Activated naive CD4-positive, alpha-beta T cell treated with anti-CD3 and anti-CD28 coated beads for 36 hours (primary cell): ENCODE measurements at regions not wholly inside any gene's neighbourhood (a gene's known extent, or its start where the extent isn't known, plus 50 kb on each side); places are given as distances from the start of the nearest gene placed in this dataset.
A peak's percentile ranks its signal among the peaks of the same experiment; 100 is the strongest.

ENCODE experiments used
- CTCF ChIA-PET: fragments of 350-600 bp; sonication (Branson Sonifier 250); formaldehyde crosslinking; loops from one replicate; lab custom pipeline; 2021; ENCODE audit warnings: antibody characterized with exemption; lab: Charles Lee
- DNase-seq: peaks from one replicate; pipeline ENCODE4 v3.0.0-alpha.2; 2020
- H3K27ac Mint-ChIP-seq: one replicate; pipeline ENCODE4 v1.8.0; 2021; ENCODE audit warnings: mild to moderate bottlenecking, mixed read lengths
- H3K27me3 Mint-ChIP-seq: one replicate; pipeline ENCODE4 v1.8.0; 2021; ENCODE audit warnings: low read depth, mixed read lengths
- H3K36me3 Mint-ChIP-seq: one replicate; pipeline ENCODE4 v1.8.0; 2021; ENCODE audit warnings: low read depth, mixed read lengths
- H3K4me1 Mint-ChIP-seq: one replicate; pipeline ENCODE4 v1.8.0; 2021; ENCODE audit warnings: low read depth, mixed read lengths
- H3K4me3 Mint-ChIP-seq: one replicate; pipeline ENCODE4 v1.8.0; 2021; ENCODE audit warnings: mild to moderate bottlenecking, moderate library complexity, mixed read lengths
- H3K9me3 Mint-ChIP-seq: one replicate; pipeline ENCODE4 v1.8.0; 2021; ENCODE audit warnings: mixed read lengths
- intact Hi-C: fragments of 100-400 bp; cut with micrococcal nuclease; formaldehyde crosslinking; loops from one replicate; pipeline ENCODE4 v1.15.1; 2023

- no peaks in the 10 kb centered on the region for H3K36me3 Mint-ChIP-seq
- CTCF ChIA-PET: no interaction called here
- no peak overlapping the region for H3K4me3 Mint-ChIP-seq
- no peak for DNase-seq
- H3K27ac Mint-ChIP-seq: no peak overlapping the region
- intact Hi-C loops: no loop called here
- no peaks in the 10 kb centered on the region for H3K27me3 Mint-ChIP-seq
- H3K9me3 Mint-ChIP-seq: peaks cover 4% of the 10 kb centered on the region
- peaks cover 7% of the 10 kb centered on the region for H3K4me1 Mint-ChIP-seq
Measured at GRCh38 chrX:39551762-39552161, 546.0 kb downstream of the BCOR start.

GRCh38 chrX:39555431-39555830 lies 542.3 kb downstream of the BCOR start:
- DNase-seq: no peak
- no peaks in the 10 kb centered on the region for H3K9me3 Mint-ChIP-seq
- H3K36me3 Mint-ChIP-seq: no peaks in the 10 kb centered on the region
- no peaks in the 10 kb centered on the region for H3K27me3 Mint-ChIP-seq
- H3K4me1 Mint-ChIP-seq: peaks cover 7% of the 10 kb centered on the region
- CTCF ChIA-PET: no interaction called here
- intact Hi-C loops: no loop called here
- no peak overlapping the region for H3K27ac Mint-ChIP-seq
- H3K4me3 Mint-ChIP-seq: no peak overlapping the region

- Mint-ChIP-seq H3K27me3 (no peaks in the 10 kb centered on the region), H3K27ac (no peak overlapping the region), H3K36me3 (no peaks in the 10 kb centered on the region), H3K4me1 (peaks cover 7% of the 10 kb centered on the region), H3K4me3 (no peak overlapping the region), H3K9me3 (no peaks in the 10 kb centered on the region)
- CTCF ChIA-PET: no interaction called here
- DNase-seq: no peak
- intact Hi-C loops: no loop called here
Measured at GRCh38 chrX:39556056-39556455, 541.7 kb downstream of the BCOR start.

GRCh38 chrX:39559229-39559628 lies 538.5 kb downstream of the BCOR start:
- no peaks in the 10 kb centered on the region for H3K4me1 Mint-ChIP-seq
- no peaks in the 10 kb centered on the region for H3K27me3 Mint-ChIP-seq
- DNase-seq: no peak
- intact Hi-C loops: no loop called here
- H3K27ac Mint-ChIP-seq: no peak overlapping the region
- H3K4me3 Mint-ChIP-seq: no peak overlapping the region
- H3K9me3 Mint-ChIP-seq: no peaks in the 10 kb centered on the region
- H3K36me3 Mint-ChIP-seq: no peaks in the 10 kb centered on the region
- CTCF ChIA-PET: no interaction called here

- CTCF ChIA-PET: no interaction called here
- H3K27me3 Mint-ChIP-seq: no peaks in the 10 kb centered on the region
- no peaks in the 10 kb centered on the region for H3K36me3 Mint-ChIP-seq
- DNase-seq: no peak
- no peaks in the 10 kb centered on the region for H3K4me1 Mint-ChIP-seq
- H3K9me3 Mint-ChIP-seq: no peaks in the 10 kb centered on the region
- intact Hi-C loops: no loop called here
- no peak overlapping the region for H3K27ac Mint-ChIP-seq
- H3K4me3 Mint-ChIP-seq: no peak overlapping the region
Measured at GRCh38 chrX:39560271-39560670, 537.5 kb downstream of the BCOR start.

GRCh38 chrX:39563178-39563577 lies 534.6 kb downstream of the BCOR start:
- Mint-ChIP-seq H3K9me3 (no peaks in the 10 kb centered on the region), H3K4me1 (no peaks in the 10 kb centered on the region), H3K36me3 (no peaks in the 10 kb centered on the region), H3K27me3 (no peaks in the 10 kb centered on the region), H3K27ac (no peak overlapping the region), H3K4me3 (no peak overlapping the region)
- DNase-seq: no peak
- CTCF ChIA-PET: no interaction called here
- intact Hi-C loops: no loop called here

- intact Hi-C loops: no loop called here
- CTCF ChIA-PET: no interaction called here
- no peak overlapping the region for H3K4me3 Mint-ChIP-seq
- no peaks in the 10 kb centered on the region for H3K9me3 Mint-ChIP-seq
- H3K4me1 Mint-ChIP-seq: no peaks in the 10 kb centered on the region
- no peak overlapping the region for H3K27ac Mint-ChIP-seq
- no peaks in the 10 kb centered on the region for H3K36me3 Mint-ChIP-seq
- no peak for DNase-seq
- no peaks in the 10 kb centered on the region for H3K27me3 Mint-ChIP-seq
Measured at GRCh38 chrX:39564751-39565150, 533.0 kb downstream of the BCOR start.

- Mint-ChIP-seq H3K9me3 (no peaks in the 10 kb centered on the region), H3K4me1 (peaks cover 20% of the 10 kb centered on the region), H3K36me3 (no peaks in the 10 kb centered on the region), H3K4me3 (no peak overlapping the region), H3K27ac (no peak overlapping the region), H3K27me3 (no peaks in the 10 kb centered on the region)
- intact Hi-C loops: no loop called here
- CTCF ChIA-PET: no interaction called here
- no peak for DNase-seq
Measured at GRCh38 chrX:39574178-39574577, 523.6 kb downstream of the BCOR start.

GRCh38 chrX:39576041-39576872 lies 521.5 kb downstream of the BCOR start:
- Mint-ChIP-seq H3K36me3 (no peaks in the 10 kb centered on the region), H3K27me3 (no peaks in the 10 kb centered on the region), H3K9me3 (no peaks in the 10 kb centered on the region), H3K27ac (no peak overlapping the region), H3K4me1 (peaks cover 23% of the 10 kb centered on the region), H3K4me3 (no peak overlapping the region)
- no peak for DNase-seq
- intact Hi-C loops: loop anchor here (5.0 kb wide), 3 partner anchors 134 to 314 kb away; no protein-coding TSS in a partner anchor
- CTCF ChIA-PET: no interaction called here

- intact Hi-C loops: loop anchor here (5.0 kb wide), 3 partner anchors 135 to 315 kb away; no protein-coding TSS in a partner anchor
- no peak overlapping the region for H3K4me3 Mint-ChIP-seq
- H3K27ac Mint-ChIP-seq: no peak overlapping the region
- peaks cover 23% of the 10 kb centered on the region for H3K4me1 Mint-ChIP-seq
- CTCF ChIA-PET: no interaction called here
- no peaks in the 10 kb centered on the region for H3K9me3 Mint-ChIP-seq
- H3K36me3 Mint-ChIP-seq: no peaks in the 10 kb centered on the region
- no peak for DNase-seq
- no peaks in the 10 kb centered on the region for H3K27me3 Mint-ChIP-seq
Measured at GRCh38 chrX:39577206-39577984, 520.4 kb downstream of the BCOR start.

GRCh38 chrX:39577985-39578869 lies 519.5 kb downstream of the BCOR start:
- CTCF ChIA-PET: no interaction called here
- DNase-seq: peak; percentile 84
- H3K4me3 Mint-ChIP-seq: peak overlapping the region; percentile 29
- peaks cover 23% of the 10 kb centered on the region for H3K4me1 Mint-ChIP-seq
- peak overlapping the region; percentile 89 for H3K27ac Mint-ChIP-seq
- no peaks in the 10 kb centered on the region for H3K36me3 Mint-ChIP-seq
- no peaks in the 10 kb centered on the region for H3K27me3 Mint-ChIP-seq
- H3K9me3 Mint-ChIP-seq: no peaks in the 10 kb centered on the region
- intact Hi-C loops: loop anchor here (1.0 to 5.0 kb wide), 7 partner anchors 36 to 316 kb away; no protein-coding TSS in a partner anchor

- CTCF ChIA-PET: no interaction called here
- Mint-ChIP-seq H3K27ac (no peak overlapping the region), H3K36me3 (no peaks in the 10 kb centered on the region), H3K9me3 (no peaks in the 10 kb centered on the region), H3K4me1 (peaks cover 23% of the 10 kb centered on the region), H3K4me3 (no peak overlapping the region), H3K27me3 (no peaks in the 10 kb centered on the region)
- intact Hi-C loops: no loop called here
- DNase-seq: no peak
Measured at GRCh38 chrX:39580043-39580442, 517.7 kb downstream of the BCOR start.
